K562 (cell line): ENCODE measurements at regions not wholly inside any gene's neighbourhood (a gene's known extent, or its start where the extent isn't known, plus 50 kb on each side); places are given as distances from the start of the nearest gene placed in this dataset.

Experiments
- ATAC-seq: fragments of 200-7000 bp; cut with Tn5 transposase; 3 replicates; pipeline ENCODE4 v1.9.1; 2020; ENCODE audit warnings: moderate library complexity
- BruUV-seq: library from RNA; stranded (reverse); fragments of 400-500 nt; replicated peaks from 2 replicates; lab custom pipeline; 2021; lab: Mats Ljungman, UMichigan
- CTCF ChIA-PET: fragments of 300-600 bp; formaldehyde crosslinking; extraction: SDS; loops from one replicate; lab custom pipeline; 2021; ENCODE audit warnings: low intra/inter-chr PET ratio; lab: Yijun Ruan, JAX
- POLR2A ChIA-PET: fragments of 300-600, 350-650 bp; sonication (Branson Sonifier 250); formaldehyde crosslinking; extraction: SDS; loops from one replicate; lab custom pipeline; 2021; ENCODE audit warnings: antibody characterized with exemption, inconsistent platforms; lab: Yijun Ruan, JAX
- DNase-seq, 4 experiments: peaks; one replicate each; pipeline versions ENCODE4 v3.0.0 to v3.0.0-alpha.2; 2011 to 2018; ENCODE audit warnings: low spot score in 3 of 4, mixed read lengths in 3 of 4; ENCODE audit errors: extremely low read depth in 1 of 4
- FAIRE-seq: peaks from 2 replicates; lab custom pipeline; 2011; peaks lifted over from hg19 to GRCh38; lab: Jason Lieb, UNC
- H2AFZ ChIP-seq: 2 replicates; pipeline ENCODE4 v1.6.0; 2011; ENCODE audit warnings: low read depth, low read length, control low read depth, inconsistent platforms
- H3K27ac ChIP-seq: fragments of 200-600 bp; 3 replicates; pipeline ENCODE4 v1.8.0; 2011; ENCODE audit warnings: low read depth, mild to moderate bottlenecking, control low read depth, inconsistent platforms, low read length, moderate library complexity, mixed read lengths; ENCODE audit errors: extremely low read depth
- H3K27me3 ChIP-seq, 2 experiments: fragments of 300-600 bp in 1 of 2; 2 replicates in 1 of 2; 3 replicates in 1 of 2; pipeline versions ENCODE4 v1.6.0 to v1.8.0; 2011; ENCODE audit warnings: inconsistent platforms in 2 of 2, low read length in 2 of 2, mild to moderate bottlenecking in 1 of 2, mixed read lengths in 1 of 2, moderate library complexity in 1 of 2; ENCODE audit not compliant: control insufficient read depth in 2 of 2, insufficient read depth in 2 of 2
- H3K36me3 ChIP-seq: fragments of 300-600 bp; 3 replicates; pipeline ENCODE4 v1.8.0; 2011; ENCODE audit warnings: mild to moderate bottlenecking, low read length, inconsistent platforms; ENCODE audit not compliant: control insufficient read depth, insufficient read depth
- H3K4me1 ChIP-seq, 2 experiments: fragments of 200-600 bp in 1 of 2; replicated peaks in 1 of 2; 2 replicates in 1 of 2; 3 replicates in 1 of 2; pipeline versions ENCODE4 v1.5.1 to v1.8.0; 2011; ENCODE audit warnings: inconsistent platforms in 2 of 2, low read length in 2 of 2, mild to moderate bottlenecking in 1 of 2, mixed read lengths in 1 of 2, moderate library complexity in 1 of 2; ENCODE audit not compliant: control insufficient read depth in 2 of 2, insufficient read depth in 2 of 2
- H3K4me2 ChIP-seq: 2 replicates; pipeline ENCODE4 v1.6.1; 2011; ENCODE audit warnings: low read length, control low read depth, inconsistent platforms, mixed read lengths; ENCODE audit not compliant: insufficient read depth
- H3K4me3 ChIP-seq: fragments of 200-600 bp; sonication (generic), shearing (Covaris generic); 2 replicates; pipeline ENCODE4 v1.5.1; 2016; ENCODE audit warnings: control low read depth, inconsistent platforms
- H3K79me2 ChIP-seq: fragments of 200-600 bp; 3 replicates; pipeline ENCODE4 v1.8.0; 2011; ENCODE audit warnings: low read length, inconsistent platforms; ENCODE audit not compliant: control insufficient read depth, insufficient read depth
- H3K9ac ChIP-seq, 2 experiments: 2 replicates each; pipeline versions ENCODE4 v1.6.0 to v1.6.1; 2011; ENCODE audit warnings: low read depth in 2 of 2, low read length in 2 of 2, control low read depth in 1 of 2, inconsistent platforms in 1 of 2, mild to moderate bottlenecking in 1 of 2, mixed read lengths in 1 of 2; ENCODE audit not compliant: insufficient read depth in 1 of 2
- H3K9me1 ChIP-seq: one replicate; pipeline ENCODE4 v1.6.0; 2011; ENCODE audit warnings: inconsistent platforms, mild to moderate bottlenecking, low read length, moderate library complexity; ENCODE audit not compliant: control insufficient read depth, insufficient read depth
- H3K9me3 ChIP-seq: replicated peaks from 2 replicates; pipeline ENCODE4 v1.5.1; 2011; ENCODE audit warnings: low read depth, low read length, inconsistent platforms; ENCODE audit not compliant: control insufficient read depth, insufficient read depth
- H4K20me1 ChIP-seq: replicated peaks from 2 replicates; pipeline ENCODE4 v1.6.1; 2011; ENCODE audit warnings: low read length, inconsistent platforms, mixed read lengths; ENCODE audit not compliant: control insufficient read depth, insufficient read depth
- CAMTA2 ChIP-seq: fragments of 250-450 bp; sonication (Bioruptor Pico); conservative IDR thresholded peaks from 2 replicates; pipeline ENCODE4 v1.5.1; 2022
- CBX3 ChIP-seq, 2 experiments: IDR thresholded peaks; 1 replicate in 1 of 2; 2 replicates in 1 of 2; pipeline ENCODE4 v1.6.1; 2012; ENCODE audit warnings: inconsistent platforms in 2 of 2, low read length in 2 of 2, borderline replicate concordance in 1 of 2, control low read depth in 1 of 2
- COPS2 ChIP-seq: fragments of 450-650 bp; conservative IDR thresholded peaks from 2 replicates; pipeline ENCODE4 v1.6.1; 2016; ENCODE audit warnings: mild to moderate bottlenecking, moderate library complexity
- HMG20B ChIP-seq: fragments of 250-450 bp; sonication (Bioruptor Pico); IDR thresholded peaks from 2 replicates; pipeline ENCODE4 v1.5.0; 2021; ENCODE audit warnings: mild to moderate bottlenecking
- HNRNPH1 ChIP-seq: fragments of 200-400 bp; formaldehyde crosslinking; optimal IDR thresholded peaks from 2 replicates; pipeline ENCODE3; 2017; ENCODE audit warnings: low read depth, mild to moderate bottlenecking, low read length, moderate library complexity
- IRF1 ChIP-seq: sonication (generic); formaldehyde crosslinking; IDR thresholded peaks from 2 replicates; pipeline ENCODE4 v1.8.0; 2022; ENCODE audit warnings: missing genetic modification reagents, mild to moderate bottlenecking, borderline replicate concordance
- MAFF ChIP-seq: IDR thresholded peaks from 2 replicates; pipeline ENCODE4 v1.6.1; 2012; ENCODE audit warnings: low read length, improper control_type of control experiment
- MNT ChIP-seq, 2 experiments: fragments of 450-650 bp; conservative IDR thresholded peaks; 2 replicates each; pipeline ENCODE4 v1.6.1; 2017; ENCODE audit warnings: mild to moderate bottlenecking in 2 of 2, moderate library complexity in 2 of 2
- NFRKB ChIP-seq: fragments of 450-650 bp; IDR thresholded peaks from 2 replicates; pipeline ENCODE4 v1.6.1; 2016; ENCODE audit warnings: low read depth
- TEAD4 ChIP-seq, 2 experiments: sonication (generic) in 1 of 2; formaldehyde crosslinking in 1 of 2; IDR thresholded peaks; 2 replicates each; pipeline versions ENCODE4 v1.6.1 to v1.8.0; 2012 to 2022; ENCODE audit warnings: borderline replicate concordance in 1 of 2, inconsistent platforms in 1 of 2, low read length in 1 of 2, mild to moderate bottlenecking in 1 of 2, missing genetic modification reagents in 1 of 2
- ZBTB40 ChIP-seq, 2 experiments: fragments of 450-650 bp in 1 of 2; sonication (generic) in 1 of 2; formaldehyde crosslinking in 1 of 2; IDR thresholded peaks; 2 replicates each; pipeline versions ENCODE4 v1.7.1 to v1.9.0; 2016 to 2022; ENCODE audit warnings: inconsistent platforms in 1 of 2, mild to moderate bottlenecking in 1 of 2, missing genetic modification reagents in 1 of 2
- ZKSCAN1 ChIP-seq: fragments of 150-350 bp; IDR thresholded peaks from 2 replicates; pipeline ENCODE4 v1.6.1; 2016; ENCODE audit warnings: low read depth, low read length
- WGBS: fragments of 100-300 bp; shearing (Covaris generic); methylation state at CpG from one replicate; pipeline ENCODE4 v1.1.6; 2016; ENCODE audit warnings: low coverage, mixed read lengths; ENCODE audit not compliant: insufficient coverage; ENCODE audit errors: missing lambda C conversion rate; 5-methylcytosine and 5-hydroxymethylcytosine counted together
- in situ Hi-C: fragments of 300-500 bp; cut with MboI; formaldehyde crosslinking; loops from 4 replicates; pipeline ENCODE4 v1.15.0; 2018; ENCODE audit warnings: inconsistent platforms, mixed read lengths
- intact Hi-C: fragments of 100-400 bp; cut with micrococcal nuclease; formaldehyde crosslinking; loops from 2 replicates; pipeline ENCODE4 v1.14.2; 2022

- no peaks in the 10 kb centered on the region for H3K36me3 ChIP-seq
- no peak overlapping the region for H3K27ac ChIP-seq
- in situ Hi-C loops (no loop called here), intact Hi-C loops (no loop called here)
- no peak overlapping the region for H3K4me3 ChIP-seq
- no peaks in the 10 kb centered on the region for H3K79me2 ChIP-seq
- H2AFZ ChIP-seq = no peak overlapping the region
- ChIA-PET CTCF (no interaction called here), POLR2A (no interaction called here)
- no peaks in the 10 kb centered on the region for H4K20me1 ChIP-seq
- BruUV-seq = no TSS peak
- FAIRE-seq (no peak), ATAC-seq (no peak), DNase-seq (no peak)
- H3K4me1 ChIP-seq = no peaks in the 10 kb centered on the region
- no peak overlapping the region for H3K4me2 ChIP-seq
- no peaks in the 10 kb centered on the region for H3K9me1 ChIP-seq
- 6% methylated on average over 3 of the region's 3 CpGs for whole genome bisulfite sequencing
- H3K9ac ChIP-seq = no peak overlapping the region
- H3K9me3 ChIP-seq = no peaks in the 10 kb centered on the region; the same call in 1 of the 2 replicates
- H3K27me3 ChIP-seq = no peaks in the 10 kb centered on the region
- no peak for TF ChIP-seq MNT (conservative IDR thresholded peaks at IDR 0.05)
- TF ChIP-seq CAMTA2 (CRISPR knock-in tag) = no peak
- TF ChIP-seq HMG20B (CRISPR knock-in tag) = no peak
- no peak for TF ChIP-seq IRF1 (CRISPR knock-in tag)
- TF ChIP-seq MAFF = no peak
- no peak for TF ChIP-seq HNRNPH1
- no peak for TF ChIP-seq COPS2
- TF ChIP-seq CBX3 (IDR thresholded peaks at IDR 0.05; ENCODE audit: borderline replicate concordance in 1 of 2, low read length in 2 of 2) = no peak
- TF ChIP-seq ZKSCAN1 = no peak
- no peak for TF ChIP-seq NFRKB
- no peak for TF ChIP-seq ZBTB40 (IDR thresholded peaks at IDR 0.05)
- TF ChIP-seq ZBTB40 (CRISPR knock-in tag; IDR thresholded peaks at IDR 0.05) = no peak
- no peak for TF ChIP-seq TEAD4 (IDR thresholded peaks at IDR 0.05; ENCODE audit: low read length)
- no peak for TF ChIP-seq TEAD4 (CRISPR knock-in tag; IDR thresholded peaks at IDR 0.05; ENCODE audit: borderline replicate concordance)
Measured at GRCh38 chr10:20614911-20615310, 282.2 kb downstream of the NEBL start.
